ENCODE measurements at regions not wholly inside any gene's neighbourhood (a gene's known extent, or its start where the extent isn't known, plus 50 kb on each side); places are given as distances from the start of the nearest gene placed in this dataset.

- H3K4me2 ChIP-seq (ENCODE audit: control insufficient read depth, extremely low read depth, insufficient read depth, low read depth, low read length): no peak overlapping the region
- DNase-seq (ENCODE audit: low read depth, low spot score) (no peak), FAIRE-seq (no peak)
- no peaks in the 10 kb centered on the region for H3K9me1 ChIP-seq (ENCODE audit: control insufficient read depth, extremely low read depth, insufficient read depth, low read length)
- dilution Hi-C loops (cut with MboI; ENCODE audit: extremely low pct_ligation_motif_present, low sequenced_read_pairs): no loop called here
- no peak overlapping the region for H3K27ac ChIP-seq (ENCODE audit: control insufficient read depth, insufficient read depth, low read length)
- no peaks in the 10 kb centered on the region for H3K36me3 ChIP-seq (ENCODE audit: control insufficient read depth in 2 of 2, extremely low read depth in 1 of 2, insufficient read depth in 2 of 2, low read length in 2 of 2)
- no peaks in the 10 kb centered on the region for H3K79me2 ChIP-seq (ENCODE audit: control insufficient read depth, insufficient read depth, low read length)
- H2AFZ ChIP-seq (ENCODE audit: control insufficient read depth, low read length): no peak overlapping the region
- H3K9me3 ChIP-seq (ENCODE audit: control insufficient read depth, low read depth, low read length): no peaks in the 10 kb centered on the region
- no peaks in the 10 kb centered on the region for H3K4me1 ChIP-seq (ENCODE audit: control insufficient read depth, extremely low read depth, insufficient read depth, low read length)
- no peaks in the 10 kb centered on the region for H4K20me1 ChIP-seq (ENCODE audit: control insufficient read depth, extremely low read depth, insufficient read depth, low read length)
- H3K4me3 ChIP-seq (ENCODE audit: control insufficient read depth in 2 of 3, extremely low read depth in 1 of 3, insufficient read depth in 2 of 3, low read depth in 1 of 3, low read length in 3 of 3): no peak overlapping the region
- no peak overlapping the region for H3K9ac ChIP-seq (ENCODE audit: control insufficient read depth, extremely low read depth, insufficient read depth, low read length)
- TF ChIP-seq EZH2 (IDR thresholded peaks at IDR 0.05; ENCODE audit: low read length) (no peak), CTCF (optimal IDR thresholded peaks at IDR 0.05 in 1 of 3, IDR thresholded peaks at IDR 0.05 in 1 of 3, conservative IDR thresholded peaks at IDR 0.05 in 1 of 3; ENCODE audit: extremely low read depth in 1 of 3, insufficient read depth in 2 of 3, low read length in 3 of 3) (no peak)
- H3K27me3 ChIP-seq (ENCODE audit: control insufficient read depth, extremely low read depth, insufficient read depth, low read length): peaks cover 3% of the 10 kb centered on the region
Observed at GRCh38 chr6:167688123-167688522, 138.6 kb upstream of the AFDN start.

GRCh38 chr6:167689278-167689677, 137.4 kb upstream of the AFDN start:
- DNase-seq (ENCODE audit: low read depth, low spot score) (no peak), FAIRE-seq (no peak)
- TF ChIP-seq EZH2 (IDR thresholded peaks at IDR 0.05; ENCODE audit: low read length): no peak
- TF ChIP-seq CTCF (optimal IDR thresholded peaks at IDR 0.05 in 1 of 3, IDR thresholded peaks at IDR 0.05 in 1 of 3, conservative IDR thresholded peaks at IDR 0.05 in 1 of 3; ENCODE audit: extremely low read depth in 1 of 3, insufficient read depth in 2 of 3, low read length in 3 of 3): no peak
- H3K27me3 ChIP-seq (ENCODE audit: control insufficient read depth, extremely low read depth, insufficient read depth, low read length): peaks cover 3% of the 10 kb centered on the region
- no peaks in the 10 kb centered on the region for H4K20me1 ChIP-seq (ENCODE audit: control insufficient read depth, extremely low read depth, insufficient read depth, low read length)
- H3K4me2 ChIP-seq (ENCODE audit: control insufficient read depth, extremely low read depth, insufficient read depth, low read depth, low read length): no peak overlapping the region
- H3K79me2 ChIP-seq (ENCODE audit: control insufficient read depth, insufficient read depth, low read length): no peaks in the 10 kb centered on the region
- dilution Hi-C loops (cut with MboI; ENCODE audit: extremely low pct_ligation_motif_present, low sequenced_read_pairs): no loop called here
- no peaks in the 10 kb centered on the region for H3K9me1 ChIP-seq (ENCODE audit: control insufficient read depth, extremely low read depth, insufficient read depth, low read length)
- no peaks in the 10 kb centered on the region for H3K36me3 ChIP-seq (ENCODE audit: control insufficient read depth in 2 of 2, extremely low read depth in 1 of 2, insufficient read depth in 2 of 2, low read length in 2 of 2)
- H3K4me3 ChIP-seq (ENCODE audit: control insufficient read depth in 2 of 3, extremely low read depth in 1 of 3, insufficient read depth in 2 of 3, low read depth in 1 of 3, low read length in 3 of 3): no peak overlapping the region
- H3K4me1 ChIP-seq (ENCODE audit: control insufficient read depth, extremely low read depth, insufficient read depth, low read length): no peaks in the 10 kb centered on the region
- no peak overlapping the region for H2AFZ ChIP-seq (ENCODE audit: control insufficient read depth, low read length)
- H3K27ac ChIP-seq (ENCODE audit: control insufficient read depth, insufficient read depth, low read length): no peak overlapping the region
- H3K9ac ChIP-seq (ENCODE audit: control insufficient read depth, extremely low read depth, insufficient read depth, low read length): no peak overlapping the region
- no peaks in the 10 kb centered on the region for H3K9me3 ChIP-seq (ENCODE audit: control insufficient read depth, low read depth, low read length)

Measured in keratinocyte (primary cell).